ENCODE measurements at regions not wholly inside any gene's neighbourhood (a gene's known extent, or its start where the extent isn't known, plus 50 kb on each side); places are given as distances from the start of the nearest gene placed in this dataset.

DNA sequence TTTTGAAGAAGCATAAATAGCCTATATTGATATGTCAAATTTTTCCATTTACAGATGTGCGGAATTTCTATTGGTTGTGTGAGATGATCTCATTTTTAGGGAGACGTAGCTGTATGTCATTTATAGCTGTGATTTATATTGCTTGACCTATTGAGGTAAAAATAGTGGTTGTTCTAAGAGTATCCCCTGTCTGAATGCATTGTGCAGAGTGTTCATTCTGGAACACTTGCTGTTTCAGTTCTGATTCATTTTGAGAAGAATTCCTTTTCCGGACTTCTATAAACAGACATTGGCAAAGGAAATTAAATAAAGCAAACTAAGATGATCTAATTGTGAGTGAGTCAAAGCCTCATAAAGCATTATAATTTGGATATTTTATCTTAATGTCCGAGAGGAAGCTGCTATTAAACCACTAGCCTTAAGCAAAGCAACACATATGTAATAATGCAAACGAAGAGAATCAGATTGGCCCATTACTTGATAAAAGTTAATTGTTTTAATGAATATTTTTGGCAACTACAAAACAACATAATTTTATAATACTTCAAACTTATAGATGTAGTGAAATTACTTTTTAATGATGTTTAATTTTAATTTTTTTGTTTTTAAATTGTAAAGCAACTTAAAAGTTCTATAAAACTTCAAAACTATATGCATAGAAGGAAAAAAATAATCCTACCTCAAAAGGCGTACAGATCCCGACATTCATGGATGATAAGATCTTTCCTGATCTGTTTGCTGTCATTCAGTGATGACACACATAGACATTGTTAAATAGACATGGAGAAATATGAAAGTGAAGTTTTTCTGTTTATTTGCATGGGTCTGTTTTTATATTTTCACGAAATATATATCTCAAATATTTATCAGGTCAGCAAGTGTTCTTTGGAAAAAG, 942.6 kb upstream of the SLC10A2 start:
- no peak for DNase-seq (ENCODE audit: low spot score)
- TF ChIP-seq EZH2phosphoT487 (IDR thresholded peaks at IDR 0.05; ENCODE audit: low read depth, severe bottlenecking, unreplicated experiment), result no peak
- no peak for TF ChIP-seq EZH2 (IDR thresholded peaks at IDR 0.05; ENCODE audit: borderline replicate concordance)
- 63% methylated on average over 8 of the region's 8 CpGs for WGBS (ENCODE audit: low lambda C conversion rate, missing lambda C conversion rate)
- H2AFZ ChIP-seq, result no peak overlapping the region
- H3K4me1 ChIP-seq (ENCODE audit: insufficient read depth), result peaks cover 9% of the 10 kb centered on the region
- no peak overlapping the region for H3K4me3 ChIP-seq
- no peaks in the 10 kb centered on the region for H4K20me1 ChIP-seq (ENCODE audit: insufficient read depth, poor library complexity, severe bottlenecking)
- H3K27ac ChIP-seq, result no peak overlapping the region
- H3K27me3 ChIP-seq, result no peaks in the 10 kb centered on the region
- no peaks in the 10 kb centered on the region for H3K9me2 ChIP-seq (replicated peaks; ENCODE audit: insufficient read depth)
- no peaks in the 10 kb centered on the region for H3K79me2 ChIP-seq
- no peak overlapping the region for H3K4me2 ChIP-seq
- H3K9me3 ChIP-seq (ENCODE audit: low read depth), result no peaks in the 10 kb centered on the region
- H3K36me3 ChIP-seq (replicated peaks; ENCODE audit: insufficient read depth, low read depth), result no peaks in the 10 kb centered on the region

DNA sequence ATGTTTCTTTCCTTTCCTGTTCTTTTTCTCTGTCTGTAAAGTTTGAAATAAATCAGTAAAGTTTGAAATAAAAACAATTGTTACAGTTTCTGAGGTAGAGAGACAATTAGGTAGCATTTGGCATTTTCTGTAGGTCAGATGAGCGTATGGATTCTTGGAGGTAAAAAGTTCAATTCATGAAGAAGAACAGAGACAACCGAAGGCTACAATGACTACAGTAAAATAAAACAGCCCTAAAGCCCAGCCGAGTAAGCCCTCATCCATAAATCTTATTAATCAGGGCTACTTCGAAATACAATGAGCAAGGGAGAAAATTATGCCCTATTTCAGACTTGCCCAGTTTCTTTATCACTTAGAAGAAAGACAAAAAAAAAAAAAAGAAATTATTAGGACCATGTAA, 941.9 kb upstream of the SLC10A2 start:
- H3K9me3 ChIP-seq (ENCODE audit: low read depth), result no peaks in the 10 kb centered on the region
- H3K4me3 ChIP-seq, result no peak overlapping the region
- H4K20me1 ChIP-seq (ENCODE audit: insufficient read depth, poor library complexity, severe bottlenecking), result no peaks in the 10 kb centered on the region
- H2AFZ ChIP-seq, result no peak overlapping the region
- DNase-seq (ENCODE audit: low spot score), result no peak
- H3K4me2 ChIP-seq, result no peak overlapping the region
- H3K4me1 ChIP-seq (ENCODE audit: insufficient read depth), result peaks cover 9% of the 10 kb centered on the region
- 59% methylated on average over 4 of the region's 4 CpGs for WGBS (ENCODE audit: low lambda C conversion rate, missing lambda C conversion rate)
- H3K9me2 ChIP-seq (replicated peaks; ENCODE audit: insufficient read depth), result no peaks in the 10 kb centered on the region
- no peaks in the 10 kb centered on the region for H3K27me3 ChIP-seq
- H3K27ac ChIP-seq, result no peak overlapping the region
- H3K79me2 ChIP-seq, result no peaks in the 10 kb centered on the region
- TF ChIP-seq EZH2phosphoT487 (IDR thresholded peaks at IDR 0.05; ENCODE audit: low read depth, severe bottlenecking, unreplicated experiment), result no peak
- TF ChIP-seq, protein P1, sequence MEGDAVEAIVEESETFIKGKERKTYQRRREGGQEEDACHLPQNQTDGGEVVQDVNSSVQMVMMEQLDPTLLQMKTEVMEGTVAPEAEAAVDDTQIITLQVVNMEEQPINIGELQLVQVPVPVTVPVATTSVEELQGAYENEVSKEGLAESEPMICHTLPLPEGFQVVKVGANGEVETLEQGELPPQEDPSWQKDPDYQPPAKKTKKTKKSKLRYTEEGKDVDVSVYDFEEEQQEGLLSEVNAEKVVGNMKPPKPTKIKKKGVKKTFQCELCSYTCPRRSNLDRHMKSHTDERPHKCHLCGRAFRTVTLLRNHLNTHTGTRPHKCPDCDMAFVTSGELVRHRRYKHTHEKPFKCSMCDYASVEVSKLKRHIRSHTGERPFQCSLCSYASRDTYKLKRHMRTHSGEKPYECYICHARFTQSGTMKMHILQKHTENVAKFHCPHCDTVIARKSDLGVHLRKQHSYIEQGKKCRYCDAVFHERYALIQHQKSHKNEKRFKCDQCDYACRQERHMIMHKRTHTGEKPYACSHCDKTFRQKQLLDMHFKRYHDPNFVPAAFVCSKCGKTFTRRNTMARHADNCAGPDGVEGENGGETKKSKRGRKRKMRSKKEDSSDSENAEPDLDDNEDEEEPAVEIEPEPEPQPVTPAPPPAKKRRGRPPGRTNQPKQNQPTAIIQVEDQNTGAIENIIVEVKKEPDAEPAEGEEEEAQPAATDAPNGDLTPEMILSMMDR (IDR thresholded peaks at IDR 0.05; ENCODE audit: poor library complexity), result no peak
- TF ChIP-seq EZH2 (IDR thresholded peaks at IDR 0.05; ENCODE audit: borderline replicate concordance), result no peak
- H3K36me3 ChIP-seq (replicated peaks; ENCODE audit: insufficient read depth, low read depth), result no peaks in the 10 kb centered on the region

DNA sequence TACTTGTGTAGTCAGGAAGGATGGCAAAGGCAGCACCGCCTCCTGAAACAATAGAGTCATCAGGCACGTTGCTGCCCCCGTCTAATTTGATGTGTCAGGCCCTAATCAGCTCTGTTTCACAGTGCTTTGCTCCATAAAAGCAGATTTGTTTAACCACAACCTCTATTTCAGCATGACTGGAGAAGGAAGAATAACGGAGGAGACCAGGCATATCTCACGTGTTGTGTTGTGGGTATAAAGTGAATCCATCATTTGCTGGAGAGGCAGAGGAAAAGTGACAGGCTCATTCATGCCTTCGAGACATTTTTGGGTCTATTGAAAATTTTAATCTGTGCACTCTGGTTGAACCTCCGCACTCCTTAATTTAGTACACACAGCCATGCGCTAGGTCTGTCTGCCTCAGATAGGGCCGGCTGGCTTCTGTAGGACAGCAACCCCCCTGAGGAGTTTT, 940.4 kb upstream of the SLC10A2 start:
- no peaks in the 10 kb centered on the region for H3K27me3 ChIP-seq
- no peaks in the 10 kb centered on the region for H3K79me2 ChIP-seq
- H3K36me3 ChIP-seq (replicated peaks; ENCODE audit: insufficient read depth, low read depth), result no peaks in the 10 kb centered on the region
- H3K9me3 ChIP-seq (ENCODE audit: low read depth), result no peaks in the 10 kb centered on the region
- peaks cover 9% of the 10 kb centered on the region for H3K4me1 ChIP-seq (ENCODE audit: insufficient read depth)
- H3K27ac ChIP-seq, result no peak overlapping the region
- H4K20me1 ChIP-seq (ENCODE audit: insufficient read depth, poor library complexity, severe bottlenecking), result no peaks in the 10 kb centered on the region
- no peak overlapping the region for H2AFZ ChIP-seq
- WGBS (ENCODE audit: low lambda C conversion rate, missing lambda C conversion rate), result 51% methylated on average over 9 of the region's 9 CpGs
- no peak overlapping the region for H3K4me3 ChIP-seq
- no peaks in the 10 kb centered on the region for H3K9me2 ChIP-seq (replicated peaks; ENCODE audit: insufficient read depth)
- H3K4me2 ChIP-seq, result peak overlapping the region; percentile 10
- TF ChIP-seq, protein P1 (IDR thresholded peaks at IDR 0.05; ENCODE audit: poor library complexity), result no peak
- TF ChIP-seq EZH2phosphoT487 (IDR thresholded peaks at IDR 0.05; ENCODE audit: low read depth, severe bottlenecking, unreplicated experiment), result no peak
- TF ChIP-seq EZH2 (IDR thresholded peaks at IDR 0.05; ENCODE audit: borderline replicate concordance), result no peak
- DNase-seq (ENCODE audit: low spot score), result no peak

DNA sequence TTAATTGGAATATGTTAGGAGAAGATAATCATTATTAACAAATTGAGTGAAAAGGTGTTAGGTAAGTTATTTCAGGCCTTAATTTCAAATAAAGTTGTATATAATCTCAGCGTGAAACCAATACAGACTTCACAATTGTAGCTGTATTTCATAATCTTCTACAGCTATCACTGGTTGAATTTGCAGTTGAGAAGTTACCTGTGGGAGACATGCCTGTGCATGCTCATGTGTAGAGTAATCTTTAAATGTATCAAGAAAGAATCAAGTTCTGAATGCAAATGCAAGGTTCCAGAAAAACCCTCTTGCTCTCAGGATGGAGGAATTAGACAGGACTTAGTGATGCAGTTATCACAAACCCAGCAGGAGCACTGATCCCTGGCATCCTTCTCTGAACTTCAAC, 938.4 kb upstream of the SLC10A2 start:
- H2AFZ ChIP-seq, result no peak overlapping the region
- 100% methylated on average over 1 of the region's 1 CpG for WGBS (ENCODE audit: low lambda C conversion rate, missing lambda C conversion rate)

More for the DNA sequence above, 938.4 kb upstream of the SLC10A2 start:
- peaks cover 9% of the 10 kb centered on the region for H3K4me1 ChIP-seq (ENCODE audit: insufficient read depth)
- H3K9me3 ChIP-seq (ENCODE audit: low read depth), result no peaks in the 10 kb centered on the region
- no peaks in the 10 kb centered on the region for H3K79me2 ChIP-seq
- no peak overlapping the region for H3K4me3 ChIP-seq
- H3K9me2 ChIP-seq (replicated peaks; ENCODE audit: insufficient read depth), result no peaks in the 10 kb centered on the region
- H4K20me1 ChIP-seq (ENCODE audit: insufficient read depth, poor library complexity, severe bottlenecking), result no peaks in the 10 kb centered on the region
- no peak for DNase-seq (ENCODE audit: low spot score)
- H3K27me3 ChIP-seq, result no peaks in the 10 kb centered on the region
- no peak overlapping the region for H3K4me2 ChIP-seq
- H3K27ac ChIP-seq, result no peak overlapping the region
- H3K36me3 ChIP-seq (replicated peaks; ENCODE audit: insufficient read depth, low read depth), result no peaks in the 10 kb centered on the region
- TF ChIP-seq EZH2 (IDR thresholded peaks at IDR 0.05; ENCODE audit: borderline replicate concordance) (no peak), EZH2phosphoT487 (IDR thresholded peaks at IDR 0.05; ENCODE audit: low read depth, severe bottlenecking, unreplicated experiment) (no peak)
- TF ChIP-seq, protein P1 (IDR thresholded peaks at IDR 0.05; ENCODE audit: poor library complexity), result no peak

Measured in hepatocyte (in vitro differentiated cells).